ENCODE measurements at regions not wholly inside any gene's neighbourhood (a gene's known extent, or its start where the extent isn't known, plus 50 kb on each side); places are given as distances from the start of the nearest gene placed in this dataset.

DNA sequence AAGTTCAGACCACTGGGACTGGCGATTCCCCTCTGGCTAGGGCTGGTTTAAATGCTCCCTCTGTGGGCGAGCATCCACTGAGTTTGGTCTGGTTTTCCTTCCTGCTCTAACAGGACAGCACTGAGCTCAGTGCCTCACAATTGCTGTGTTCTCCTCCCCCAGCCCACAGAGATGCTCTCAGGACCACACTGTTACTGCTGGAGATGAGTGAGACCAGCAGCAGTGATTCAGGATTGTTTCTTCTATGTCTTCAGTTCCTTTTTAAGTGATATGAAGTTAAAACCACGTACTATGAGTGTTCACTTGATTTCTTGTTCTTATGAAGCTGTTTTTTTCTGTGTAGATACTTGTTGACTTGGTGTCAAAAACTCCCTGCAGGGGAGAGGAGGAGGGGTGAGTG lies 180.4 kb upstream of the COL8A1 start:
- no peak for DNase-seq (ENCODE audit: low read depth)
- TF ChIP-seq, protein P1, sequence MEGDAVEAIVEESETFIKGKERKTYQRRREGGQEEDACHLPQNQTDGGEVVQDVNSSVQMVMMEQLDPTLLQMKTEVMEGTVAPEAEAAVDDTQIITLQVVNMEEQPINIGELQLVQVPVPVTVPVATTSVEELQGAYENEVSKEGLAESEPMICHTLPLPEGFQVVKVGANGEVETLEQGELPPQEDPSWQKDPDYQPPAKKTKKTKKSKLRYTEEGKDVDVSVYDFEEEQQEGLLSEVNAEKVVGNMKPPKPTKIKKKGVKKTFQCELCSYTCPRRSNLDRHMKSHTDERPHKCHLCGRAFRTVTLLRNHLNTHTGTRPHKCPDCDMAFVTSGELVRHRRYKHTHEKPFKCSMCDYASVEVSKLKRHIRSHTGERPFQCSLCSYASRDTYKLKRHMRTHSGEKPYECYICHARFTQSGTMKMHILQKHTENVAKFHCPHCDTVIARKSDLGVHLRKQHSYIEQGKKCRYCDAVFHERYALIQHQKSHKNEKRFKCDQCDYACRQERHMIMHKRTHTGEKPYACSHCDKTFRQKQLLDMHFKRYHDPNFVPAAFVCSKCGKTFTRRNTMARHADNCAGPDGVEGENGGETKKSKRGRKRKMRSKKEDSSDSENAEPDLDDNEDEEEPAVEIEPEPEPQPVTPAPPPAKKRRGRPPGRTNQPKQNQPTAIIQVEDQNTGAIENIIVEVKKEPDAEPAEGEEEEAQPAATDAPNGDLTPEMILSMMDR (IDR thresholded peaks at IDR 0.05; ENCODE audit: insufficient read depth, low read length): no peak
- H3K4me3 ChIP-seq (ENCODE audit: low read depth, low read length): no peak overlapping the region

- TF ChIP-seq, protein P1 (IDR thresholded peaks at IDR 0.05; ENCODE audit: insufficient read depth, low read length): no peak
- no peak overlapping the region for H3K4me3 ChIP-seq (ENCODE audit: low read depth, low read length)
- no peak for DNase-seq (ENCODE audit: low read depth)
Measured at GRCh38 chr3:99442599-99442998, 195.8 kb upstream of the COL8A1 start.

DNA sequence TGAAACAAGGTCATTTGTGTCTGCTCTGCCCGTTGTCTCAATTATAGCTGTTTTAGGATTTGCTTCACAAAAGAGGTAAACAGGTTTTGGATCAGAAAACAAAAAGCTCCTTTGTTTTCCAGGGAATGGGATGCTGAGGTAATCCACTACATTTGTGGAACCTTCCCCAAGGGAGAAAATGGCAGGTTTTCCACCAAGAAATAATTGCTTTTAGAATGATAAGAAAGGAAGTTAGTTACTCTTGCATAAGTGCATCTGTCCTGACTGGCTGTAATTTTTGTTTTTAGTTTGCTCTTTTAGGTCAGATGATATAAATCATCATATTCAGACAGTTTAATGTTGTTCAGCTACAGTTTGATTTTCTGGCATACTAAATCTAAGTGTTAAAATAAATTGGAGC lies 198.5 kb upstream of the COL8A1 start:
- TF ChIP-seq, protein P1 (IDR thresholded peaks at IDR 0.05; ENCODE audit: insufficient read depth, low read length): no peak
- DNase-seq (ENCODE audit: low read depth): peak; percentile 12
- no peak overlapping the region for H3K4me3 ChIP-seq (ENCODE audit: low read depth, low read length)

DNA sequence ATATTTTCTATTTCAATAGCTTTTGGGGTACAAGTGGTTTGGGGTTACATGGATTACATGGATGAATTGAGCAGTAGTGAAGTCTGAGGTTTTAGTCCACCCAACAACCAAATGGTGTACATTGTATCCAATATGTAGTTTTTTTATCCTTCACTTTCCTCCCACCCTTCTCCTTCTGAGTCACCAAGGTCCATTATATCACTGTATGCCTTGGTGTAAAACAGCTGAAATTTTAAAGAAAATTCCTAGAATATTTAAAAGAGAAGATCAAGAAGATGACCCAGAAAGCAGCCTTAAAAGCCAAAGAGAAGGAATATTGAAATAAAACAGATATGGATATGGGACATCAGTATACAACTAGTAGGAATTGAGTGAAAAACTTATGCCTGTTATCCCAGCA lies 204.2 kb upstream of the COL8A1 start:
- no peak overlapping the region for H3K4me3 ChIP-seq (ENCODE audit: low read depth, low read length)
- TF ChIP-seq, protein P1 (IDR thresholded peaks at IDR 0.05; ENCODE audit: insufficient read depth, low read length): no peak
- no peak for DNase-seq (ENCODE audit: low read depth)

GRCh38 chr3:99430348-99431134 lies 207.9 kb upstream of the COL8A1 start:
- TF ChIP-seq, protein P1 (IDR thresholded peaks at IDR 0.05; ENCODE audit: insufficient read depth, low read length): no peak
- DNase-seq (ENCODE audit: low read depth): no peak
- H3K4me3 ChIP-seq (ENCODE audit: low read depth, low read length): no peak overlapping the region

DNA sequence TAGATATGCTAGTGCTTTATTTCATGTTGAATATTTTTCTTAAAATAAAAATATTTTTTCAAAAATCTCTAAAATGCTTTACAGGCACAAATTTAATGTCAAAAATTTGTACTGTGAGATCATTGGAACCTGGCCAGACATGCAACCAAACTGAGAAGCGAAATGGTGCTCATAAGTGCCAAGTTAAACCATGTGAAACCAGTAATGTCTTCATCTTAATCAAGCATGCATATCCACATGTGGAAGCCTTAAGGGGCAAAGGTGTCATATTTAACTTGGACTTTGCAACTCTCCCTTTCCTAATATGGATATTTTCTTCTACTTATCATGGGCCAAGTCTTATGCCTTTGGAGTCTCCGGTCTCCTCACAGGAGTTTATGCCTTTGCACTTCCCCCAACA lies 208.9 kb upstream of the COL8A1 start:
- DNase-seq (ENCODE audit: low read depth): peak; percentile 10
- H3K4me3 ChIP-seq (ENCODE audit: low read depth, low read length): no peak overlapping the region
- TF ChIP-seq, protein P1 (IDR thresholded peaks at IDR 0.05; ENCODE audit: insufficient read depth, low read length): no peak

DNA sequence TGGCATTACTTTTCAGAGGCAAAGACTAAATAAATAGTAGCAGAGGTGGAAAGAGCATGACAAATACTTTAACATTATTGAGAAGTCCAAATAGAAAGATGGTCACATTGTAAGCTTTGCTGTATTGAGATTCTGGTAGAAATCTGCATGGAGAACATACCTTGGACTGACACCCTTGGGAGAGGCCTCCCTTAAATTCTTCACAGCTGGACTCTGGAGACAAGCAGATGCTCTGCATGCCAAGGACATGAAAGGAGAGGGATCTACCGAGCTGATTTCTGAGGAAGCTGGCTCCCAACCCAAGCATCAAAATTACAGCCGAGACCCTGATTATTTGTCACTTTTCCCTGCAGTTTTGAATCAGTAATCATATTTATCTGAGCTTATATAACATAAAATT lies 212.5 kb upstream of the COL8A1 start:
- TF ChIP-seq, protein P1 (IDR thresholded peaks at IDR 0.05; ENCODE audit: insufficient read depth, low read length): no peak
- no peak for DNase-seq (ENCODE audit: low read depth)

More for the DNA sequence above, 212.5 kb upstream of the COL8A1 start:
- no peak overlapping the region for H3K4me3 ChIP-seq (ENCODE audit: low read depth, low read length)

All from fibroblast of the aortic adventitia (primary cell).